ENCODE measurements at regions not wholly inside any gene's neighbourhood (a gene's known extent, or its start where the extent isn't known, plus 50 kb on each side); places are given as distances from the start of the nearest gene placed in this dataset.

GRCh38 chr9:2502210-2502609, 119.4 kb upstream of the VLDLR start:
- H3K9me3 Mint-ChIP-seq (ENCODE audit: unreplicated experiment) = no peaks in the 10 kb centered on the region
- DNase-seq = no peak
- no peaks in the 10 kb centered on the region for H3K36me3 Mint-ChIP-seq (ENCODE audit: unreplicated experiment)
- H3K27ac Mint-ChIP-seq (ENCODE audit: unreplicated experiment) = no peak overlapping the region
- no peaks in the 10 kb centered on the region for H3K27me3 Mint-ChIP-seq (ENCODE audit: unreplicated experiment)
- no peak for TF ChIP-seq CTCF (IDR thresholded peaks at IDR 0.05; ENCODE audit: partially characterized antibody, unreplicated experiment)
- no peak overlapping the region for H3K4me3 Mint-ChIP-seq (ENCODE audit: unreplicated experiment)
- no peaks in the 10 kb centered on the region for H3K4me1 Mint-ChIP-seq (ENCODE audit: low read depth, unreplicated experiment)

- Mint-ChIP-seq H3K27ac (ENCODE audit: unreplicated experiment) (no peak overlapping the region), H3K9me3 (ENCODE audit: unreplicated experiment) (no peaks in the 10 kb centered on the region), H3K36me3 (ENCODE audit: unreplicated experiment) (no peaks in the 10 kb centered on the region), H3K27me3 (ENCODE audit: unreplicated experiment) (no peaks in the 10 kb centered on the region), H3K4me1 (ENCODE audit: low read depth, unreplicated experiment) (no peaks in the 10 kb centered on the region), H3K4me3 (ENCODE audit: unreplicated experiment) (no peak overlapping the region)
- TF ChIP-seq CTCF (IDR thresholded peaks at IDR 0.05; ENCODE audit: partially characterized antibody, unreplicated experiment) = no peak
- DNase-seq = no peak
Measured at GRCh38 chr9:2502760-2503159, 118.8 kb upstream of the VLDLR start.

- no peak overlapping the region for H3K27ac Mint-ChIP-seq (ENCODE audit: unreplicated experiment)
- no peak overlapping the region for H3K4me3 Mint-ChIP-seq (ENCODE audit: unreplicated experiment)
- H3K36me3 Mint-ChIP-seq (ENCODE audit: unreplicated experiment) = peaks cover 7% of the 10 kb centered on the region
- no peaks in the 10 kb centered on the region for H3K9me3 Mint-ChIP-seq (ENCODE audit: unreplicated experiment)
- H3K27me3 Mint-ChIP-seq (ENCODE audit: unreplicated experiment) = no peaks in the 10 kb centered on the region
- no peak for DNase-seq
- H3K4me1 Mint-ChIP-seq (ENCODE audit: low read depth, unreplicated experiment) = no peaks in the 10 kb centered on the region
- TF ChIP-seq CTCF (IDR thresholded peaks at IDR 0.05; ENCODE audit: partially characterized antibody, unreplicated experiment) = no peak
Measured at GRCh38 chr9:2506321-2506720, 115.3 kb upstream of the VLDLR start.

DNA sequence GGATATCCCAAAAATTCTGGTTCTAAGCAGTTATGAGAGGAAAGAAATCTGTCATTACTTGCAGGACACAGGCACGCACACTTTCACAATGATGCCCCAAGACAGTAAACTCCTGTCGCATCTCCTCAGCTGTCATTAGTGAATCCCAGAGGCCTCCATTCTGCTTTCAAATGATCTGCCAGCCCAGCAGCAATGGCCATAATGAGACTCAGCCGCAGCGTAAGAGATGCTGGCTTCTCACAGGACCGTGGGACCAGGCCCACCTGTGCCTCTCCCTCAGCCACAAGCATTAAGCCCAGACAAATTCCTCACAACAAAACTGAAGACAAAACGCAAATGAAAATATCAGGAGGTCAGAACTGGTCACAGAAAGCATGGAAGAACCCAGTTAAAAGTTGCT, 98.0 kb upstream of the VLDLR start:
- peak overlapping the region; percentile 60 for H3K27ac Mint-ChIP-seq (ENCODE audit: unreplicated experiment)
- peaks cover 9% of the 10 kb centered on the region for H3K9me3 Mint-ChIP-seq (ENCODE audit: unreplicated experiment)

GRCh38 chr9:2524601-2525000, 97.0 kb upstream of the VLDLR start:
- Mint-ChIP-seq H3K36me3 (ENCODE audit: unreplicated experiment) (peaks cover 13% of the 10 kb centered on the region), H3K27ac (ENCODE audit: unreplicated experiment) (no peak overlapping the region), H3K9me3 (ENCODE audit: unreplicated experiment) (peaks cover 5% of the 10 kb centered on the region), H3K4me1 (ENCODE audit: low read depth, unreplicated experiment) (peaks cover 5% of the 10 kb centered on the region), H3K27me3 (ENCODE audit: unreplicated experiment) (peaks cover 2% of the 10 kb centered on the region), H3K4me3 (ENCODE audit: unreplicated experiment) (no peak overlapping the region)
- no peak for DNase-seq
- TF ChIP-seq CTCF (IDR thresholded peaks at IDR 0.05; ENCODE audit: partially characterized antibody, unreplicated experiment) = no peak

More for the DNA sequence above, 98.0 kb upstream of the VLDLR start:
- no peak for TF ChIP-seq CTCF (IDR thresholded peaks at IDR 0.05; ENCODE audit: partially characterized antibody, unreplicated experiment)
- H3K4me1 Mint-ChIP-seq (ENCODE audit: low read depth, unreplicated experiment) = peaks cover 5% of the 10 kb centered on the region
- peaks cover 22% of the 10 kb centered on the region for H3K36me3 Mint-ChIP-seq (ENCODE audit: unreplicated experiment)
- peaks cover 2% of the 10 kb centered on the region for H3K27me3 Mint-ChIP-seq (ENCODE audit: unreplicated experiment)
- peak; percentile 30 for DNase-seq
- no peak overlapping the region for H3K4me3 Mint-ChIP-seq (ENCODE audit: unreplicated experiment)

All from glutamatergic neuron (in vitro differentiated cells).